AG20443 (cell line): ENCODE measurements at regions not wholly inside any gene's neighbourhood (a gene's known extent, or its start where the extent isn't known, plus 50 kb on each side); places are given as distances from the start of the nearest gene placed in this dataset.
"Not testable (repeated sequence)": the region's sequence is repeated elsewhere in the genome, so short reads cannot be mapped to it uniquely, and the experiment has no call there.

Source experiments
- DNase-seq: peaks from one replicate; pipeline ENCODE4 v3.0.0; 2012; ENCODE audit warnings: low spot score, mixed read lengths

- no peak for DNase-seq
These were observed 198.3 kb downstream of the CHIC2 start for GRCh38 chr4:53866055-53866454.

GRCh38 chr4:53865054-53865453, 199.4 kb downstream of the CHIC2 start:
- DNase-seq = no peak

GRCh38 chr4:53863736-53864365, 200.6 kb downstream of the CHIC2 start:
- no peak for DNase-seq

GRCh38 chr4:53863158-53863557, 201.2 kb downstream of the CHIC2 start:
- peak; percentile 40 for DNase-seq

GRCh38 chr4:53861856-53862610, 202.4 kb downstream of the CHIC2 start:
- DNase-seq = peak; percentile 86

GRCh38 chr4:53859305-53859704, 205.1 kb downstream of the CHIC2 start:
- no peak for DNase-seq

- no peak for DNase-seq
These were observed 205.7 kb downstream of the CHIC2 start for GRCh38 chr4:53858744-53859143.

GRCh38 chr4:53855581-53856250, 208.7 kb downstream of the CHIC2 start:
- peak; percentile 65 for DNase-seq

GRCh38 chr4:53854991-53855568, 209.3 kb downstream of the CHIC2 start:
- DNase-seq = peak; percentile 36

GRCh38 chr4:53852343-53852742, 212.1 kb downstream of the CHIC2 start:
- peak; percentile 42 for DNase-seq

GRCh38 chr4:53847965-53848364, 216.4 kb downstream of the CHIC2 start:
- DNase-seq = no peak

GRCh38 chr4:53844551-53844950, 219.9 kb downstream of the CHIC2 start:
- DNase-seq = no peak

GRCh38 chr4:53844133-53844532, 220.3 kb downstream of the CHIC2 start:
- DNase-seq = no peak

- no peak for DNase-seq
These were observed 222.7 kb downstream of the CHIC2 start for GRCh38 chr4:53841711-53842110.

GRCh38 chr4:53840643-53841042, 223.8 kb downstream of the CHIC2 start:
- DNase-seq = no peak

GRCh38 chr4:53833302-53834003, 231.0 kb downstream of the CHIC2 start:
- not testable (repeated sequence) for DNase-seq

- DNase-seq = no peak
These were observed 231.9 kb downstream of the CHIC2 start for GRCh38 chr4:53832549-53832948.

GRCh38 chr4:53830511-53830910, 233.9 kb downstream of the CHIC2 start:
- DNase-seq = no peak

GRCh38 chr4:53821179-53821851, 230.0 kb upstream of the LNX1 start:
- no peak for DNase-seq

- DNase-seq = no peak
These were observed 226.8 kb upstream of the LNX1 start for GRCh38 chr4:53818104-53818503.

GRCh38 chr4:53816561-53816960, 225.3 kb upstream of the LNX1 start:
- DNase-seq = no peak

GRCh38 chr4:53815281-53815680, 224.0 kb upstream of the LNX1 start:
- DNase-seq = no peak
